GM18868 (cell line): ENCODE measurements at regions not wholly inside any gene's neighbourhood (a gene's known extent, or its start where the extent isn't known, plus 50 kb on each side); places are given as distances from the start of the nearest gene placed in this dataset.

Experiments
- ATAC-seq: cut with Tn5 transposase; IDR thresholded peaks from one replicate; pipeline ENCODE4 v1.9.1; 2021; ENCODE audit warnings: mild to moderate bottlenecking, moderate library complexity; ENCODE audit not compliant: unreplicated experiment

DNA sequence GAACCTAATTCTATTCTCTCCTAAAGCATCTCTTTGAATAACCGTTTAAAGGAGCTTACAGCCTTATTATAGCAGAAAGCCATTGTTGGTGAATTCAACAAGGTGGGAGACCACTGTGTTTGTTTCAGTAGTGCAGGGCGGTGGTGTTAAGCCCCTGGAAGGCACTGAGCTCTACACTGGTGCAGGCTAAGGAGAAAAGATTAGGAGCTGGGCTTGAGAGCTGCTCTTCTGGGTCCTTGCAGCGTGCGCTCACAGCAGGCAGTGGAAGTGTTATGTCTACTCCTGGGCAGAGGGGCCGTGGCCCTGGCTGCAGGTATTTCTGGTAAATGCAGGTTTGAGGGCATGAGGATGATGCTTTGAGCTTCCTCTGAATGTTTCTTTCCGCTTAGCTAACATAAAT is 361.2 kb downstream of the RNF144B start:
- ATAC-seq = no peak

DNA sequence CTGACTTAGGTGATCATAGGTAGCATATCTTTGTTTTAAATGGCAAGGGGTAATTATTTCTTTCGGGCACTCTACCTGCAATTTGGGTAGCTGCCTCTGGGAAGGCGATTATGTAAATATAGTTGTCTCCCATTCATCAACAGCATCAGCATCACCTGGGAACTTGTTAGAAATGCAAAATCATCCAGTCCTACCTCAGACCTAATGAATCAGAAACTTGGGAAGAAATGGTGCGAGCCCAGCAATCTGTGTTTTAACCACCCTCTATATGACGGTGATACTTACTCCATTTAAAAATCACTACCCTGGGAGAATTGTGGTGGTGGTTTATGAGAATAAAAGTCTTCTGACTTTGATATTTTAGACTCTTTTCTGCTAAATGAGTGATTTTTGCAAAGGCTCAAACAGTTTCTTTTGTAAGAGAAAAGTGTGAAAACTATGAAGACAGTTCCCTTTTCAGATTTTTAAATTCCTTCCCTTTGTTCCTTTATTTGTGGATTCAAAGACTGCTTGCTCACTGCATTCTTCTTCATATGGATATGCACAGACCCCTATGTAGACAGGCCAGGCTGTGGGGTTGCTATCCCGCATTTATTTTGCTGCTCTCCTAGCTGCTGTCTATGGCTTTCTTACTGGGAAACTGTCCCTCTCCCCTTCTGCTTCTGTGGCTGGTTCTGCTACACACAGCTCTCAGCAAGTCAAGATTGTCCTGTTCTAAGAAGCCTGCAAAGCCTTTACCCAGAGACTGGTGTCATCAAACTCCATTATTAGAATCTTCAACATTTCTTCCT is 365.3 kb downstream of the RNF144B start:
- ATAC-seq = no peak

- ATAC-seq = no peak
Observed at GRCh38 chr6:18753076-18753475, 365.9 kb downstream of the RNF144B start.

GRCh38 chr6:18763086-18763485 is 375.9 kb downstream of the RNF144B start:
- ATAC-seq = no peak

- ATAC-seq = no peak
Observed at GRCh38 chr6:18784794-18785193, 397.6 kb downstream of the RNF144B start.

DNA sequence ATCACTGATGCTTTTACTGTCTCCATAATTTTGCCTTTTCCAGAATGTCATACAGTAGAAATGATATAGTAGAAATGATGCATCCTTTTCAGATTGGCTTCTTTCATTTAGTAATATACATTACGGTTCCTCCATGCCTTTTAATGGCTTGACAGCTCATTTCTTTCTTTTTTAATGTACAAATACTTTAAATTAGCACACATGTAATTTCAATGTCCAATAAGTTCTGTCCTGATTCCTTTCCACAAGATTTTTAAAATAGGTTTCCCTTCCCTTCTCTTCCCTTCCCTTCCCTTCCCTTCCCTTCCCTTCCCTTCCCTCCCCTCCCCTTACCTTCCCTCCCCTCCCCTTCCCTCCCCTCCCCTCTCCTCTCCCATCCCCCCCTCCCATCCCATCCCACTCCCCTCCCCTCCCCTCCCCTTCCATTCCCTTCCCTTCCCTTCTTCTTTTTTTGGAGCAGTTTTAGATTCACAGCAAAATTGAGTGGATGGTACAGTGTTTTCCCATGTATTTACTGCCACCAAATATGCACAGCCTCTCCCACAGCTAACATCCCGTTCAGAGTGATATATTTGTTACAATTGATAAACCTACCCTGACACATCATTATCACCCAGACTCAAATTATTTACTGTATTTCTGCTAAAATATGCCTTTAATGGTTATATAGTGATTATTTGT is 398.8 kb downstream of the RNF144B start:
- ATAC-seq = no peak

DNA sequence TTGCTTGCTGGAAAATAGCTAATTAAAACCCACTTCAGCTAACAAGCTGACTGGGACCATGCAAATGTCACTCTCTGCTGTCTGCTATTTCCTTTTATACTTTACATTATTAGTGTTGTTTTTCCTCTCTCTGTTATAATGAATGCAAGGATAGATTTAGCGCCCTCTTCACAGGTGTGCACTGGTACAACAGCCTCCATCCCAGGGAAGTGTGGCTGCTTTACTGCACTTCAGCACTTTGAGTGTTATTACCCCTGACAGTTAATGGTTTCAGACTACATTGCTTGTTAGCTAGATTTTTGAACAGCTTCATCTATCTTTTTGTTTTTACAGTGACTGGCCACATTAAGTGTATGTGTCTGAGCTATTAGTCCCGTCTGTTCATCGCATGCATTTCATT is 405.7 kb downstream of the RNF144B start:
- ATAC-seq = no peak

DNA sequence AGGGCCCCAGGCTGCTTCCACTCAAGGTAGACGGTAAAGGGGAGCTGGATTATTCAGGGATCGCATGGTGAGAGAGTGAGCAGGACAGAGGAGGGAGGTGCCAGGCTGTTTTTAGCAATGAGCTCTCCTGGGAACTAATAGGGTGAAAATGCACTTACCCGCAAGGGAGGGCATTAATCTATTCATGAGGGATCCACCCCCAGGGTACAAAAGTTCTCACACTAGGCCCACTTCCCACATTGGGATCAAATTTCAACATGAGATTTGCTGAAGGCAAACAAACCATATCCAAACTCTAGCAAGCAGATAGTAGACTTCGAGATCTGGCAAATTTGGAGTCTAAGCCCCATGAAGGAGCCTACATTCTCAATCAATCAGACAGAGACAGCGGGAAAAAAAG is 408.6 kb downstream of the RNF144B start:
- ATAC-seq = no peak

GRCh38 chr6:18820725-18821124 is 433.6 kb downstream of the RNF144B start:
- ATAC-seq = no peak

DNA sequence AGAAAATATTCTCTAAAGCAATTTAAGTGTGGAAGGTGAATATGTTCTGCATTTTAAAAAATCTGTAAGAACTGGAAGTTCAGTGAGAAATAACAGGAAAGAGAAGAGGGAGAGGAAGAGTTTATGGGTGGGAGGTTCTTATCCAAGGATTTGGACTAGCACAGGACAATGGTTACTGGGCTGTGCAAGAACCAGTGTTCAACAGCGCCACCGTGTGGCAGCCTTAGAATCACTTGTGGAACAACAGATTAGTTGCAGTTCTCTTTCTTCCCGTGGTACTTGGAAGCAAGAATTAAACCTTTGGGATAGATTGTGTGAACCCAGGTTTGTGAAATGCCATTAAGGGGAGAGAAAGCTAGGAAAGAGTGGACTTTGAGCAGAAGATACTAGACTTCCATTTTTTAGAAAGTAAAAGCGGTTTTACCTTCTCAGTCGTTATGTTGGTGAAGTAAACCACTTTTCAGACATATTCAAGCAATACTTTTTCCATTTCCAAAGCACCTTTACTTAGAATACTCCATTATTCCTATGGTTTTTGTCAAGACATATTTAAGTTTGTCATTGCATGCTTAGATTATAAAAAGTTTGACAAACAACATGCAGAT is 436.7 kb downstream of the RNF144B start:
- ATAC-seq = no peak

DNA sequence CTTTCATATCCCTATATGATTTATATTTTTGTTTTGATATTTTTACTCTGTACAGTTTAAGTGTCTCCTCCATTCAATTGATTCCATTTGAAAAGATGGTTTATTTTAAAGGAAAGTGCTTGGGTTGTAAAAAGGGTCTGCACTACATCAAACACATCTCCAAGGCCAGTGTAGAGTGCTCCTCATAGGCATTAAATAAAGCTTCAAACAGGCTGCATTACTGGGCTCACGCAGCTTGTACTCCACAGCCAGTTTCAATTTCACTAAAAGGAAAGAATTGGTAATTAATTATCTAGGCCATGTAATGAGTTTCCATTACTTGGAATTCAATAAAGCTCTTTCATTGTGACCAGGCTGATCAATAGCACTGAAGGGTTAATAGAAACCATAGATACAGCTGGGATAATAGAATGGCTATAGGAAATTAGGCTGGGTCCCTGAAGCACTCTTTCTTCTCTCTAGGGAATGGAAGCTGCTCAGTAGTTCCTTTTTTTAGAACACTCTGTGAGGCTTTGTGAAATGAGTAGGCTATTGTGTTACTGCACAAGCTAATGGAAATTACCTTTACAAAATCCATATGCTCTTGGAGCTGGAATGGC is 442.2 kb downstream of the RNF144B start:
- no peak for ATAC-seq

- ATAC-seq = no peak
Observed at GRCh38 chr6:18835976-18836375, 448.8 kb downstream of the RNF144B start.

DNA sequence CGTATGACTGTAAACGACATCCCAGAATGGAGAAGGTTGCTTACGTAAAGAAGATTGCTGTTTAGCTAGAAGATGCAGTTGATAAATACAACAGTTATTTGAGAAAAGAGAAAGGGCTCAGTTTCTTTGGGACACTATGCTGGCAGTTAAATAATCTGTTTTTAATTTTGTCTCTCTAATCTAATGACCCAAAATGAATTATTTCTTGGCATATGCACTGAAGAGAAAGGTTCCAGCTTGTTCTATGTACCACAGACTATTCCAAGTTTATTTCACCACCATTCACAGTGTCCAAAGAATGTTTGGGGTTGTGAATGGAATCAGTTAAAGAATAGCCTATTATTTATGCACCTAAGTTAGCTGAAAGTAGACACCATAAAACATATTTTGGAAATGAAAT is 449.9 kb downstream of the RNF144B start:
- no peak for ATAC-seq

GRCh38 chr6:18842534-18842933 is 455.4 kb downstream of the RNF144B start:
- ATAC-seq = no peak

DNA sequence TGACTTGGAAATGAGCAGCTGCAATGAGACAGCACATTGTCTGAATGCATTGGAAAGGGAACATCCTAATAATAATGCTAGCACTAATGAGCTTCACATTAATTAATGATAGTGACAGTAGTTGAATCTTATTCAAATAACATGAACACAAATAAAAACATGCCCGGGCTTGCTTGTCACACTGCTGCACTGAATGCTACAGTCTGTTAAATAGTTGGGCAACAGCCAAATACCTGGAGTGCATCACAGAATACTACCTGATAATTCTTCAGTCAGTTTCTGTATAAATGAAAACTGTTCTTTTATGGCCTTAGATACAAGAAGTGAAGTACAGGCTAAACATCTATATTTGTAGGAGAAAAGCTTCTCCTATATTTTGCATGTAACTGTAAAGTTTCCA is 458.7 kb downstream of the RNF144B start:
- no peak for ATAC-seq

DNA sequence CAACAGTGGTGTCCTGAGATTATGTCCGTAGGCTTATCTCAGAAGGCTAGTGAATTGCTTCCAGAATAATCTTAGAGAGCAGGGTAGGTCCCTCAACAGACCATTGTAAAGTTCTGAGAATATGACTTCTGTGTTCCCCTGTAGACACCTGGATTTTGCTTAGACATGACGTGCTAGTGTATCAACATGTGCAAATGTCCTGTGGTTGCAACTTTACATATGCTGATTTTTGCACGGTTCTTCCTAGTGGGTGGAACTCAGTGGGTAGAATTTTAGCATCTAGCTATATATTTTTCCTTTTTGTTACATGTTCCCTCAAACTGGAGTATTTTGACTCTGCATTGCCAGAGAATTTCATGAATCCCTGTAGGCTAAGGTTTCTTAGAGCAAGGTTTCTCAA is 459.2 kb downstream of the RNF144B start:
- ATAC-seq = no peak

DNA sequence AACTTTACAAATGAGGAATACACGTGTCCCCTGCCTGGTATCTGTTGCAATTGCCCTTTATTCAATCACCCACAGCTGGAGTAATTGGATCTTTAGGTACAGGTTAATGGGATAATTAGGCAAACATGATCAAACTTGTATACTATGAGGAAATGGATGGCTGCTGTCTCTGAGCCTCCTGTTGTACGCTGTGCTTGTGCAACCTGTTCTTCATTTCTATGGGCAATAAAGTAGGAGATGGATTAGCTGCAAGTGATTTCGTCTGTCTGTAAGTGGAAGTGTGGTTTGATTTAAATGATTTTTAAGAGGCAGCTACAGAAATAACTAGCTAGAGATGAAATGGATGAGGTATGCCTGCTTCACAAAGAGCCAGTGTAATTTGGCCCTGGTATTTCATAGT is 474.1 kb downstream of the RNF144B start:
- ATAC-seq = no peak

GRCh38 chr6:18883268-18883667 is 496.1 kb downstream of the RNF144B start:
- no peak for ATAC-seq

GRCh38 chr6:18883851-18884250 is 496.7 kb downstream of the RNF144B start:
- ATAC-seq = no peak

GRCh38 chr6:18893540-18894269 is 506.6 kb downstream of the RNF144B start:
- no peak for ATAC-seq

GRCh38 chr6:18897350-18897749 is 510.2 kb downstream of the RNF144B start:
- ATAC-seq = no peak
